ENCODE measurements at regions not wholly inside any gene's neighbourhood (a gene's known extent, or its start where the extent isn't known, plus 50 kb on each side); places are given as distances from the start of the nearest gene placed in this dataset.
A peak's percentile ranks its signal among the peaks of the same experiment; 100 is the strongest.
"Not testable (repeated sequence)": the region's sequence is repeated elsewhere in the genome, so short reads cannot be mapped to it uniquely, and the experiment has no call there.

DNA sequence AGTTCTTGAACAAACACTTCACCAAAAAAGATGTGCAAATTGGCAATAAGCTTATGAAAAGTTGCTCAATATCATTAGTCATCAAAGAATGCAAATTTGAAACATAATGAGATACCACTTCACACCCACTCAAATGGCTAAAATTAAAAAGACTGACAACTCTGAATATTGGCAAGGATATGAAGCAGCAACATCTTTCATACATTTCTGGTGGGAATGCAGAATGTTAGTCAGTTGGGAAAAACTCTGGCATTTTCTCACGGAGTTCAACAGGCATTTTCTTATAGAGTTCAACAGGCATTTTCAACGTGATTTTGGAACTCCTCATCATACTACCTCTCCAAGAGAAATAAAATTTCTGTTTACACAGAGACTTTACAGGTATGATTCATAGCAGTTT, 297.4 kb upstream of the MAGEC2 start:
- Histone ChIP-seq H3K9me3 (ENCODE audit: insufficient read depth, low read length) (no peaks in the 10 kb centered on the region), H3K4me1 (ENCODE audit: insufficient read depth, insufficient read length) (no peaks in the 10 kb centered on the region), H3K4me3 (ENCODE audit: insufficient read length, low read depth) (no peak overlapping the region), H3K9ac (ENCODE audit: insufficient read length, low read depth) (no peak overlapping the region), H3K36me3 (ENCODE audit: insufficient read depth, insufficient read length, low read length) (no peaks in the 10 kb centered on the region), H3K27me3 (ENCODE audit: insufficient read depth, insufficient read length) (no peaks in the 10 kb centered on the region)
- DNase-seq (ENCODE audit: low read depth, low spot score) = no peak
- TF ChIP-seq YY1 (IDR thresholded peaks at IDR 0.05; ENCODE audit: insufficient read depth, insufficient read length) (no peak), ZNF274 (IDR thresholded peaks at IDR 0.05; ENCODE audit: low read depth, low read length) (no peak), SUZ12 (IDR thresholded peaks at IDR 0.05; ENCODE audit: extremely low read depth, insufficient read depth, insufficient read length) (no peak)

DNA sequence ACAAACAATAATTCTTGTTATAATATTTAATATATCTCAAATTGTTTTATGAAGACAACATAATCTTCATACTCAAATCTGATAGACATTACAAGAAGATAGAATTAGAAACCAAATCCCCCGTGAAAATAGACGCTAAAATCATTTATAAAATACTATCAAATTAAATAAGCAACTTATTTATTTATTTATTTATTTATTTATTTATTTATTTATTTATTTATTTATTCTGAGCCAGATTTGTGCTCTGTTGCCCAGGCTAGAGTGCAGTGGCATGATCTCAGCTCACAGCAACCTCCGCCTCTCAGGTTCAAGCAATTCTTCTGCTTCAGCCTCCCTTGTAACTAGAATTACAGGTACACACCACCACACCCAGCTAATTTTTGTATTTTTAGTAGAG, 294.9 kb upstream of the MAGEC2 start:
- no peaks in the 10 kb centered on the region for H3K27me3 ChIP-seq (ENCODE audit: insufficient read depth, insufficient read length)
- H3K4me3 ChIP-seq (ENCODE audit: insufficient read length, low read depth) = no peak overlapping the region
- no peak overlapping the region for H3K9ac ChIP-seq (ENCODE audit: insufficient read length, low read depth)
- DNase-seq (ENCODE audit: low read depth, low spot score) = no peak
- no peaks in the 10 kb centered on the region for H3K9me3 ChIP-seq (ENCODE audit: insufficient read depth, low read length)
- H3K4me1 ChIP-seq (ENCODE audit: insufficient read depth, insufficient read length) = no peaks in the 10 kb centered on the region
- TF ChIP-seq ZNF274 (IDR thresholded peaks at IDR 0.05; ENCODE audit: low read depth, low read length) (no peak), YY1 (IDR thresholded peaks at IDR 0.05; ENCODE audit: insufficient read depth, insufficient read length) (no peak), SUZ12 (IDR thresholded peaks at IDR 0.05; ENCODE audit: extremely low read depth, insufficient read depth, insufficient read length) (no peak)
- H3K36me3 ChIP-seq (ENCODE audit: insufficient read depth, insufficient read length, low read length) = no peaks in the 10 kb centered on the region

DNA sequence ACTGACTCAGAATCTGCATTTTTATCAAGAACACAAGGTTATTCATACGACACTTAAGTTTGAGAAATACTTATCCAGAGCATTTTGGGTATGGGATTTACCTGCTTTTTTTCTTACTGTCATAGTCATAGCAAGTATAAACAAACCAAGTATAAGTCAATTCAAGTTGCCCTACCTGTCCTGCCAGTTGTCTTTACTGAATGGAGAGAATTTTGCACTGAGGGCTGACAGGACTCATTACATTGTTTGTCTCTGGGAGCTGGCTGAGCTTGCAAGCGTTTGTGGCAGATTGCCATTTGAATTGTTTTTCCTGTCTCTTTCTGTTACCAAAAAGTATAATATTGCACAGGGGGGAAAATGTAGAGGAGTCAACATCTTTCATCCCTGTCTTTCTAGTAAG, 278.9 kb upstream of the MAGEC2 start:
- no peak overlapping the region for H3K4me3 ChIP-seq (ENCODE audit: insufficient read length, low read depth)
- H3K27me3 ChIP-seq (ENCODE audit: insufficient read depth, insufficient read length) = no peaks in the 10 kb centered on the region
- no peak for TF ChIP-seq YY1 (IDR thresholded peaks at IDR 0.05; ENCODE audit: insufficient read depth, insufficient read length)
- TF ChIP-seq ZNF274 (IDR thresholded peaks at IDR 0.05; ENCODE audit: low read depth, low read length) = no peak
- no peak for TF ChIP-seq SUZ12 (IDR thresholded peaks at IDR 0.05; ENCODE audit: extremely low read depth, insufficient read depth, insufficient read length)
- no peak overlapping the region for H3K9ac ChIP-seq (ENCODE audit: insufficient read length, low read depth)
- no peaks in the 10 kb centered on the region for H3K9me3 ChIP-seq (ENCODE audit: insufficient read depth, low read length)
- no peaks in the 10 kb centered on the region for H3K4me1 ChIP-seq (ENCODE audit: insufficient read depth, insufficient read length)
- no peaks in the 10 kb centered on the region for H3K36me3 ChIP-seq (ENCODE audit: insufficient read depth, insufficient read length, low read length)
- no peak for DNase-seq (ENCODE audit: low read depth, low spot score)

DNA sequence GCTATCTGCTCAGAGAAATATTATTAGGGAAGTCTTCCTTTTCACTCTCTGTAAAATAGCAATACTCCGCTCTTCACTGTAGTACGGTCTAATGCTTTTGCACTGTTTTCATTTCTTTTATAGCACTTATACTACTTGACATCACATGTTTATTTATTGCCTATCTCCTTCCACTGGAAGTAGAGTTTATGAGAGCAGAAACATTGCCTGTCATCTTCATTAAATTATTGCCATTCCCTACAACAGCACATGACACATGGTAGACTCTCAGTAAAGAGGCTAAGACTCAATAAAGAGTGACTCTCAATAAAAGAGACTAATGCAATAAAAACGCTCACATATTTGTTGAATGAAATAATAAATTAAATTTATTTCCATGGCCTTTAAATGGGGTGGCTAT, 241.3 kb upstream of the MAGEC2 start:
- Histone ChIP-seq H3K9ac (ENCODE audit: insufficient read length, low read depth) (no peak overlapping the region), H3K4me1 (ENCODE audit: insufficient read depth, insufficient read length) (no peaks in the 10 kb centered on the region), H3K36me3 (ENCODE audit: insufficient read depth, insufficient read length, low read length) (no peaks in the 10 kb centered on the region), H3K27me3 (ENCODE audit: insufficient read depth, insufficient read length) (no peaks in the 10 kb centered on the region), H3K4me3 (ENCODE audit: insufficient read length, low read depth) (no peak overlapping the region), H3K9me3 (ENCODE audit: insufficient read depth, low read length) (no peaks in the 10 kb centered on the region)
- TF ChIP-seq SUZ12 (IDR thresholded peaks at IDR 0.05; ENCODE audit: extremely low read depth, insufficient read depth, insufficient read length) (no peak), ZNF274 (IDR thresholded peaks at IDR 0.05; ENCODE audit: low read depth, low read length) (no peak)
- no peak for DNase-seq (ENCODE audit: low read depth, low spot score)

DNA sequence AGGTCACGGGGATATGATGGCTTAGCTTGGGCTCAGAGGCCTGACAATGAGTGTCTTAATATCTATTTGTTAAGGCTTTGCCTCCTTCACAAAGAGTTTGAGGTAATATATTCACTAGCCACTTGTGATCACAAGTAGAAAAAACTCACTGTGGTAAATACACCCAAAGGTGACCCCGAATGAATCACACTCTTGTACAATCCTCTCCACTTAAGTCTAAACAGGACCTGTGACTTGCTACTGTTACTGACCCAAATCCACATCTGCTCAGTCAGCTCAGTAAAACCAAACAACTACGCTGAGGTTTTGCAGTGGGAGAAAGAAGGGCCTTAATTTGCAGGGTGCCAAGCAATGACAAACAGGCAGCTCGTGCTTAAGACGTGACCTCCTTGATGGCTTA, 223.8 kb upstream of the MAGEC2 start:
- Histone ChIP-seq H3K9ac (ENCODE audit: insufficient read length, low read depth) (no peak overlapping the region), H3K9me3 (ENCODE audit: insufficient read depth, low read length) (no peaks in the 10 kb centered on the region), H3K36me3 (ENCODE audit: insufficient read depth, insufficient read length, low read length) (no peaks in the 10 kb centered on the region), H3K4me1 (ENCODE audit: insufficient read depth, insufficient read length) (no peaks in the 10 kb centered on the region), H3K27me3 (ENCODE audit: insufficient read depth, insufficient read length) (no peaks in the 10 kb centered on the region), H3K4me3 (ENCODE audit: insufficient read length, low read depth) (no peak overlapping the region)
- TF ChIP-seq YY1 (IDR thresholded peaks at IDR 0.05; ENCODE audit: insufficient read depth, insufficient read length) (no peak), ZNF274 (IDR thresholded peaks at IDR 0.05; ENCODE audit: low read depth, low read length) (no peak), SUZ12 (IDR thresholded peaks at IDR 0.05; ENCODE audit: extremely low read depth, insufficient read depth, insufficient read length) (no peak)
- no peak for DNase-seq (ENCODE audit: low read depth, low spot score)

DNA sequence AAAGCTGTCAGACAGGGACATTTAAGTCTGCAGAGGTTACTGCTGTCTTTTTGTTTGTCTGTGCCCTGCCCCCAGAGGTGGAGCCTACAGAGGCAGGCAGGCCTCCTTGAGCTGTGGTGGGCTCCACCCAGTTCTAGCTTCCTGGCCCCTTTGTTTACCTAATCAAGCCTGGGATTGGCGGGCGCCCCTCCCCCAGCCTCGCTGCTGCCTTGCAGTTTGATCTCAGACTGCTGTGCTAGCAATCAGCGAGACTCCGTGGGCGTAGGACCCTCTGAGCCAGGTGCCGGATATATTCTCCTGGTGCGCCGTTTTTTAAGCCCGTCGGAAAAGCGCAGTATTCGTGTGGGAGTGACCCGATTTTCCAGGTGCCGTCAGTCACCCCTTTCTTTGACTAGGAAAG, 185.9 kb upstream of the MAGEC2 start:
- not testable (repeated sequence) for H3K9ac ChIP-seq (ENCODE audit: insufficient read length, low read depth)

DNA sequence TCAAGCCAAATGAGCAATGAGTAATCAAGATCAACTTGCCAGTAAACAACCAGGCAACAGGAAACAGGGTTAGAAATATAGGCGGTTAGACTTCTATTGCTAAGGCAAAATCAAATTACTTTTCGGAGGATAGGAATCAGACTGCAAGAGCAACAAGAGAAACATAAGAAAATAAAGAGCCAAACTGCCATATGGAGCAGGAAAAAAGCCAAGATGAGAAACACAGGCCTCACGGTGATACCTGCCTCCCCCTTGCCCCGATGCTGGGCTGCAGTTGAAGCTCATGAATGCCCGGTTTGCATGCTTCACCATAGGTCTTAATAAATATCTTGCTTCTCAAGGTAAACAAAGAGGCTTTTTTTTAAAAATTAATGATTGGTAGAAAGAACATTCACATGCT, 158.4 kb upstream of the MAGEC2 start:
- TF ChIP-seq YY1 (IDR thresholded peaks at IDR 0.05; ENCODE audit: insufficient read depth, insufficient read length) = no peak
- TF ChIP-seq SUZ12 (IDR thresholded peaks at IDR 0.05; ENCODE audit: extremely low read depth, insufficient read depth, insufficient read length) = no peak
- no peak for TF ChIP-seq ZNF274 (IDR thresholded peaks at IDR 0.05; ENCODE audit: low read depth, low read length)
- Histone ChIP-seq H3K9ac (ENCODE audit: insufficient read length, low read depth) (no peak overlapping the region), H3K4me1 (ENCODE audit: insufficient read depth, insufficient read length) (no peaks in the 10 kb centered on the region), H3K4me3 (ENCODE audit: insufficient read length, low read depth) (no peak overlapping the region), H3K27me3 (ENCODE audit: insufficient read depth, insufficient read length) (no peaks in the 10 kb centered on the region), H3K36me3 (ENCODE audit: insufficient read depth, insufficient read length, low read length) (no peaks in the 10 kb centered on the region), H3K9me3 (ENCODE audit: insufficient read depth, low read length) (no peaks in the 10 kb centered on the region)
- no peak for DNase-seq (ENCODE audit: low read depth, low spot score)

More for the DNA sequence above, 185.9 kb upstream of the MAGEC2 start:
- not testable (repeated sequence) for H3K9me3 ChIP-seq (ENCODE audit: insufficient read depth, low read length); H3K4me3 ChIP-seq (ENCODE audit: insufficient read length, low read depth); H3K4me1 ChIP-seq (ENCODE audit: insufficient read depth, insufficient read length); H3K27me3 ChIP-seq (ENCODE audit: insufficient read depth, insufficient read length); H3K36me3 ChIP-seq (ENCODE audit: insufficient read depth, insufficient read length, low read length)
- DNase-seq (ENCODE audit: low read depth, low spot score) = peak; percentile 6

DNA sequence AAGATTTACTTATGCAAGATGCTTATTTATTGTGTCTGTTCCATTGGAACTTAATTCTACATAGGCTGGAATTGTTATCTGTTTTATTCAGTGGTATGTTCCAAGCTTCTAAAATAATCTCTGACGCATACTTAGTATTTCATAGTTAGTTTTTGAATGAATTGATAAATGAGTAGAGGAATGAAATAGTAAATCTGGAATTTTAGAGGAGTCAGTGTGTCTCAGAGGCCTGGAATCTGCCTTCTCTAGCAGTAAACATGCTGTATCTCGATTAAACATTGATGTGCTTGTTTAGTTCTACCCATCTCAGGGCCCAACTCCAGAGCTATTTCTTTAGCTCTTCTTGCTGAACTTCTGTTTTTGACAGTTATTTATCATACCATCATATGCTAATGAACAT, 154.2 kb upstream of the MAGEC2 start:
- H3K27me3 ChIP-seq (ENCODE audit: insufficient read depth, insufficient read length) = no peaks in the 10 kb centered on the region
- DNase-seq (ENCODE audit: low read depth, low spot score) = no peak

More for the DNA sequence above, 154.2 kb upstream of the MAGEC2 start:
- Histone ChIP-seq H3K9ac (ENCODE audit: insufficient read length, low read depth) (no peak overlapping the region), H3K9me3 (ENCODE audit: insufficient read depth, low read length) (no peaks in the 10 kb centered on the region), H3K4me1 (ENCODE audit: insufficient read depth, insufficient read length) (no peaks in the 10 kb centered on the region), H3K36me3 (ENCODE audit: insufficient read depth, insufficient read length, low read length) (no peaks in the 10 kb centered on the region), H3K4me3 (ENCODE audit: insufficient read length, low read depth) (no peak overlapping the region)
- TF ChIP-seq YY1 (IDR thresholded peaks at IDR 0.05; ENCODE audit: insufficient read depth, insufficient read length) = no peak

All from NT2/D1 (cell line).